Common myeloid progenitor, CD34-positive (primary cell): ENCODE measurements at regions not wholly inside any gene's neighbourhood (a gene's known extent, or its start where the extent isn't known, plus 50 kb on each side); places are given as distances from the start of the nearest gene placed in this dataset.

Source experiments
- CTCF ChIA-PET: fragments of 350-600 bp; sonication (Branson Sonifier 250); formaldehyde crosslinking; loops from one replicate; lab custom pipeline; 2021; ENCODE audit warnings: antibody characterized with exemption; lab: Charles Lee
- POLR2A ChIA-PET: fragments of 350-600 bp; sonication (Branson Sonifier 250); formaldehyde crosslinking; loops from one replicate; lab custom pipeline; 2021; ENCODE audit warnings: antibody characterized with exemption; lab: Charles Lee
- DNase-seq, 3 donors: peaks; one replicate each; pipeline versions ENCODE4 v3.0.0 to v3.0.0-alpha.2; 2013
- H3K27ac ChIP-seq, 2 experiments: 1 replicate in 1 of 2; 2 replicates in 1 of 2; pipeline ENCODE4 v1.7.0; 2013; ENCODE audit warnings: inconsistent platforms in 2 of 2, low read length in 2 of 2, mild to moderate bottlenecking in 2 of 2, low read depth in 1 of 2, moderate library complexity in 1 of 2; ENCODE audit not compliant: severe bottlenecking in 2 of 2, insufficient read depth in 1 of 2, poor library complexity in 1 of 2
- H3K27me3 ChIP-seq, 5 experiments: replicated peaks in 2 of 5; 1 replicate in 3 of 5; 2 replicates in 2 of 5; pipeline versions ENCODE4 v1.6.1 to v1.7.0; 2013; ENCODE audit warnings: low read length in 4 of 5, mild to moderate bottlenecking in 2 of 5, moderate library complexity in 2 of 5, inconsistent platforms in 1 of 5; ENCODE audit not compliant: insufficient read depth in 5 of 5, control insufficient read depth in 4 of 5
- H3K36me3 ChIP-seq, 4 experiments: 1 replicate in 2 of 4; 2 replicates in 2 of 4; pipeline versions ENCODE4 v1.6.1 to v1.7.0; 2013; ENCODE audit warnings: low read length in 3 of 4, control low read depth in 1 of 4, mild to moderate bottlenecking in 1 of 4; ENCODE audit not compliant: control insufficient read depth in 4 of 4, insufficient read depth in 4 of 4
- H3K4me1 ChIP-seq, 4 experiments: 1 replicate in 3 of 4; 2 replicates in 1 of 4; pipeline versions ENCODE4 v1.6.1 to v1.7.1; 2013; ENCODE audit warnings: low read length in 3 of 4, mild to moderate bottlenecking in 3 of 4, control low read depth in 1 of 4, inconsistent platforms in 1 of 4, moderate library complexity in 1 of 4; ENCODE audit not compliant: control insufficient read depth in 4 of 4, insufficient read depth in 4 of 4; ENCODE audit errors: control extremely low read depth in 1 of 4
- H3K4me3 ChIP-seq, 7 experiments: 1 replicate in 4 of 7; 2 replicates in 3 of 7; pipeline versions ENCODE4 v1.5.1 to v1.7.0; 2013; ENCODE audit warnings: mild to moderate bottlenecking in 7 of 7, low read length in 6 of 7, moderate library complexity in 6 of 7, inconsistent platforms in 2 of 7, low read depth in 2 of 7, control low read depth in 1 of 7; ENCODE audit not compliant: insufficient read depth in 4 of 7, control insufficient read depth in 1 of 7; ENCODE audit errors: extremely low read depth in 1 of 7
- H3K9me3 ChIP-seq, 5 experiments: 1 replicate in 4 of 5; 2 replicates in 1 of 5; pipeline versions ENCODE4 v1.6.1 to v1.7.1; 2013; ENCODE audit warnings: low read length in 4 of 5, mild to moderate bottlenecking in 2 of 5, inconsistent platforms in 1 of 5, low read depth in 1 of 5, moderate library complexity in 1 of 5; ENCODE audit not compliant: control insufficient read depth in 4 of 5, insufficient read depth in 2 of 5; ENCODE audit errors: control extremely low read depth in 1 of 5
- WGBS: methylation state at CpG from one replicate; pipeline ENCODE4 v1.1.5; 2013; ENCODE audit not compliant: insufficient coverage; 5-methylcytosine and 5-hydroxymethylcytosine counted together

GRCh38 chr21:35538386-35538785 is 489.3 kb upstream of the RUNX1 start:
- CTCF ChIA-PET: no interaction called here
- Histone ChIP-seq H3K27ac (no peak overlapping the region), H3K27me3 (no peaks in the 10 kb centered on the region), H3K9me3 (peaks cover 0 to 9% (median 3%) of the 10 kb centered on the region in 5 experiments), H3K4me1 (peaks cover 0 to 5% (median under 1%) of the 10 kb centered on the region in 4 experiments), H3K36me3 (no peaks in the 10 kb centered on the region), H3K4me3 (no peak overlapping the region)
- WGBS: 100% methylated on average over 1 of the region's 1 CpG
- POLR2A ChIA-PET: no interaction called here
- no peak for DNase-seq

GRCh38 chr21:35537604-35538003 is 488.5 kb upstream of the RUNX1 start:
- Histone ChIP-seq H3K27me3 (no peaks in the 10 kb centered on the region), H3K4me3 (no peak overlapping the region), H3K9me3 (peaks cover 0 to 9% (median 3%) of the 10 kb centered on the region in 5 experiments), H3K36me3 (no peaks in the 10 kb centered on the region), H3K4me1 (no peaks in the 10 kb centered on the region), H3K27ac (no peak overlapping the region)
- POLR2A ChIA-PET: no interaction called here
- WGBS: 100% methylated on average over 1 of the region's 2 CpGs
- CTCF ChIA-PET: no interaction called here
- no peak for DNase-seq

- ChIA-PET CTCF (interaction anchor here (1.0 to 2.0 kb wide), 2 partner anchors 11 to 83 kb away, joined by 3 to 5 read pairs; no protein-coding TSS in a partner anchor), POLR2A (no interaction called here)
- no peaks in the 10 kb centered on the region for H3K36me3 ChIP-seq
- peaks cover 2 to 5% (median 3%) of the 10 kb centered on the region in 4 experiments for H3K4me1 ChIP-seq
- DNase-seq: no peak
- no peak overlapping the region for H3K27ac ChIP-seq
- peaks cover 0 to 9% (median 3%) of the 10 kb centered on the region in 5 experiments for H3K9me3 ChIP-seq
- WGBS: 91% methylated on average over 2 of the region's 2 CpGs
- no peaks in the 10 kb centered on the region for H3K27me3 ChIP-seq
- H3K4me3 ChIP-seq: no peak overlapping the region
Measured at GRCh38 chr21:35533893-35534292, 484.8 kb upstream of the RUNX1 start.

GRCh38 chr21:35530766-35531165 is 481.7 kb upstream of the RUNX1 start:
- 95% methylated on average over 2 of the region's 6 CpGs for WGBS
- peaks cover 0 to 2% (median under 1%) of the 10 kb centered on the region in 5 experiments for H3K9me3 ChIP-seq
- no peaks in the 10 kb centered on the region for H3K27me3 ChIP-seq
- no peak for DNase-seq
- POLR2A ChIA-PET: no interaction called here
- no peak overlapping the region for H3K27ac ChIP-seq
- CTCF ChIA-PET: interaction anchor here (1.4 kb wide), 1 partner anchor 14 kb away, joined by 3 read pairs; no protein-coding TSS in a partner anchor
- H3K4me3 ChIP-seq: no peak overlapping the region
- no peaks in the 10 kb centered on the region for H3K36me3 ChIP-seq
- peaks cover 8 to 21% (median 12%) of the 10 kb centered on the region in 4 experiments for H3K4me1 ChIP-seq

- POLR2A ChIA-PET: no interaction called here
Measured at GRCh38 chr21:35529171-35529863, 480.2 kb upstream of the RUNX1 start.

GRCh38 chr21:35528116-35529042 is 479.3 kb upstream of the RUNX1 start:
- CTCF ChIA-PET: interaction anchor here (0.8 to 1.8 kb wide), 4 partner anchors 8 to 52 kb away, joined by 3 to 4 read pairs (median 3); no protein-coding TSS in a partner anchor
- Histone ChIP-seq H3K4me3 (peak overlapping the region; percentile 0 to 82 (median 60)), H3K4me1 (peaks cover 11 to 27% (median 18%) of the 10 kb centered on the region in 4 experiments)

More at GRCh38 chr21:35529171-35529863, 480.2 kb upstream of the RUNX1 start:
- H3K4me3 ChIP-seq: peak overlapping the region; percentile 0 to 82 (median 60)
- WGBS: no CpG with 5 or more reads among the region's 7 CpGs
- no peaks in the 10 kb centered on the region for H3K9me3 ChIP-seq
- H3K27me3 ChIP-seq: no peaks in the 10 kb centered on the region
- peak; percentile 52 to 79 (median 73) for DNase-seq
- peak overlapping the region in 1 of 2 experiments; percentile 73 for H3K27ac ChIP-seq
- H3K4me1 ChIP-seq: peaks cover 11 to 27% (median 18%) of the 10 kb centered on the region in 4 experiments
- CTCF ChIA-PET: interaction anchor here (1.2 to 1.8 kb wide), 3 partner anchors 8 to 21 kb away, joined by 3 to 4 read pairs (median 3); no protein-coding TSS in a partner anchor
- H3K36me3 ChIP-seq: no peaks in the 10 kb centered on the region

More at GRCh38 chr21:35528116-35529042, 479.3 kb upstream of the RUNX1 start:
- DNase-seq: peak; percentile 19 to 72 (median 60)
- no peaks in the 10 kb centered on the region for H3K9me3 ChIP-seq
- POLR2A ChIA-PET: no interaction called here
- H3K36me3 ChIP-seq: no peaks in the 10 kb centered on the region
- no peaks in the 10 kb centered on the region for H3K27me3 ChIP-seq
- H3K27ac ChIP-seq: peak overlapping the region in 1 of 2 experiments; percentile 73
- WGBS: 6% methylated on average over 16 of the region's 18 CpGs
